Loucy (cell line): ENCODE measurements at regions not wholly inside any gene's neighbourhood (a gene's known extent, or its start where the extent isn't known, plus 50 kb on each side); places are given as distances from the start of the nearest gene placed in this dataset.

Experiments used
- H2AFZ ChIP-seq: fragments of 200-600 bp; sonication (generic); 2 replicates; pipeline ENCODE4 v1.6.0; 2016; ENCODE audit warnings: antibody characterized with exemption, mild to moderate bottlenecking, low read length, moderate library complexity
- H3F3A ChIP-seq: fragments of 200-600 bp; 2 replicates; pipeline ENCODE4 v1.6.0; 2016; ENCODE audit warnings: antibody characterized with exemption, low read depth, mild to moderate bottlenecking
- H3K27me3 ChIP-seq: fragments of 200-600 bp; sonication (generic); 2 replicates; pipeline ENCODE4 v1.6.1; 2014; ENCODE audit warnings: low read length, mild to moderate bottlenecking; ENCODE audit not compliant: insufficient read depth, poor library complexity, severe bottlenecking
- H3K36me3 ChIP-seq: fragments of 200-600 bp; sonication (generic); 2 replicates; pipeline ENCODE4 v1.6.1; 2016; ENCODE audit warnings: low read length; ENCODE audit not compliant: insufficient read depth
- H3K4me1 ChIP-seq: fragments of 200-600 bp; sonication (generic); 2 replicates; pipeline ENCODE4 v1.5.1; 2014; ENCODE audit warnings: low read length, mild to moderate bottlenecking; ENCODE audit not compliant: insufficient read depth, poor library complexity, severe bottlenecking
- H3K4me2 ChIP-seq: fragments of 200-600 bp; sonication (generic); 2 replicates; pipeline ENCODE4 v1.6.0; 2014; ENCODE audit warnings: antibody characterized with exemption, low read length, low read depth, mild to moderate bottlenecking; ENCODE audit not compliant: poor library complexity, severe bottlenecking
- H3K4me3 ChIP-seq: fragments of 200-600 bp; sonication (generic); 2 replicates; pipeline ENCODE4 v1.5.1; 2014; ENCODE audit warnings: low read length, mild to moderate bottlenecking, mixed read lengths; ENCODE audit not compliant: poor library complexity, severe bottlenecking
- H3K79me2 ChIP-seq: fragments of 200-600 bp; sonication (generic); 2 replicates; pipeline ENCODE4 v1.6.1; 2014; ENCODE audit warnings: low read length; ENCODE audit not compliant: insufficient read depth
- H3K9ac ChIP-seq: fragments of 200-600 bp; sonication (generic); 2 replicates; pipeline ENCODE4 v1.6.0; 2014; ENCODE audit warnings: mild to moderate bottlenecking, low read depth, low read length, moderate library complexity; ENCODE audit not compliant: poor library complexity, severe bottlenecking
- H3K9me2 ChIP-seq: fragments of 200-600 bp; sonication (generic); replicated peaks from 2 replicates; pipeline ENCODE4 v1.6.1; 2016; ENCODE audit warnings: low read depth, low read length, mixed read lengths
- H3K9me3 ChIP-seq: fragments of 200-600 bp; sonication (generic); 2 replicates; pipeline ENCODE4 v1.6.1; 2014; ENCODE audit warnings: mild to moderate bottlenecking, antibody characterized with exemption, low read length, low read depth; ENCODE audit not compliant: insufficient read depth
- H4K20me1 ChIP-seq: fragments of 200-600 bp; sonication (generic); 2 replicates; pipeline ENCODE4 v1.6.0; 2014; ENCODE audit warnings: antibody characterized with exemption, low read length, mild to moderate bottlenecking; ENCODE audit not compliant: insufficient read depth, poor library complexity, severe bottlenecking
- EZH2phosphoT487 ChIP-seq: fragments of 200-600 bp; IDR thresholded peaks from 2 replicates; pipeline ENCODE4 v1.6.1; 2018; ENCODE audit warnings: antibody characterized with exemption, mild to moderate bottlenecking, moderate library complexity, borderline replicate concordance
- TF ChIP-seq, protein P1 (sequence below): fragments of 200-600 bp; sonication (generic); conservative IDR thresholded peaks from 2 replicates; pipeline ENCODE4 v1.5.1; 2014; ENCODE audit warnings: mild to moderate bottlenecking, antibody characterized with exemption, low read length

- no peaks in the 10 kb centered on the region for H3K79me2 ChIP-seq
- no peak overlapping the region for H3K4me2 ChIP-seq
- no peak overlapping the region for H3K9ac ChIP-seq
- H3K36me3 ChIP-seq: peaks cover 3% of the 10 kb centered on the region; the same call in 1 of the 2 replicates
- peaks cover under 1% of the 10 kb centered on the region for H3K4me1 ChIP-seq
- H4K20me1 ChIP-seq: no peaks in the 10 kb centered on the region
- H3F3A ChIP-seq: no peaks in the 10 kb centered on the region
- H3K9me2 ChIP-seq: no peaks in the 10 kb centered on the region
- TF ChIP-seq EZH2phosphoT487: no peak
- TF ChIP-seq, protein P1, sequence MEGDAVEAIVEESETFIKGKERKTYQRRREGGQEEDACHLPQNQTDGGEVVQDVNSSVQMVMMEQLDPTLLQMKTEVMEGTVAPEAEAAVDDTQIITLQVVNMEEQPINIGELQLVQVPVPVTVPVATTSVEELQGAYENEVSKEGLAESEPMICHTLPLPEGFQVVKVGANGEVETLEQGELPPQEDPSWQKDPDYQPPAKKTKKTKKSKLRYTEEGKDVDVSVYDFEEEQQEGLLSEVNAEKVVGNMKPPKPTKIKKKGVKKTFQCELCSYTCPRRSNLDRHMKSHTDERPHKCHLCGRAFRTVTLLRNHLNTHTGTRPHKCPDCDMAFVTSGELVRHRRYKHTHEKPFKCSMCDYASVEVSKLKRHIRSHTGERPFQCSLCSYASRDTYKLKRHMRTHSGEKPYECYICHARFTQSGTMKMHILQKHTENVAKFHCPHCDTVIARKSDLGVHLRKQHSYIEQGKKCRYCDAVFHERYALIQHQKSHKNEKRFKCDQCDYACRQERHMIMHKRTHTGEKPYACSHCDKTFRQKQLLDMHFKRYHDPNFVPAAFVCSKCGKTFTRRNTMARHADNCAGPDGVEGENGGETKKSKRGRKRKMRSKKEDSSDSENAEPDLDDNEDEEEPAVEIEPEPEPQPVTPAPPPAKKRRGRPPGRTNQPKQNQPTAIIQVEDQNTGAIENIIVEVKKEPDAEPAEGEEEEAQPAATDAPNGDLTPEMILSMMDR: no peak
- H2AFZ ChIP-seq: no peak overlapping the region
- no peaks in the 10 kb centered on the region for H3K9me3 ChIP-seq
- no peak overlapping the region for H3K4me3 ChIP-seq
- no peaks in the 10 kb centered on the region for H3K27me3 ChIP-seq
These were observed 165.8 kb upstream of the KLF14 start for GRCh38 chr7:130899638-130900401.

DNA sequence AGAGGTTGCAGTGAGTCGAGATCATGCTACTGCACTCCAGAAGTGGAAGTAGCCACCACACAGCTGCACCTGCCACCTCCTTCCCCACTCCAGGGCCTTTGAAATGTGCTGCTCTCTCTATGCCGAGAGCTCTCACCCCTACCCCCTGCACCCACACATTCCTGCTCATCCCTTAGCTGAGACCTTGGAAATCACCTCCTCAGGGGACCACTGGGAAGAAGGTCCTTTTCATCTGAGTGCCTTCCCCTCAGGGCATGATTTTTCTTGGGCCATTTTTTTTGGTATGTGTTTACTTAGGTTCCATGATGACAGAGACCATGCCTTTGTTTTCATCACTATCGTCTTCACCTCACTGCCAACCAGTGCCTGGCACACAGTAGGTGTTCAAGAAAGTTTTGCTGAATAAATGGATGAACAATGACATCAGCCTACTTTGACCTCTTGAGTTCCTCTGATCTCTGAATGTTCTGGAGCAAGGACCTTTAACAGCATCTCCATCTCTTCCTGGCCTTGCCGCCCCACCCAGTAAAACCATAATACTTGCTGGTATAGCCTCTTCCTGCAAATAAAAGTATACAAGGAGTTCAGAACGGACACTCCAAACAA lies 166.6 kb upstream of the KLF14 start:
- H3K9me2 ChIP-seq: no peaks in the 10 kb centered on the region
- no peak for TF ChIP-seq EZH2phosphoT487
- TF ChIP-seq, protein P1: no peak
- no peaks in the 10 kb centered on the region; the same call in 1 of the 2 replicates for H3K36me3 ChIP-seq
- no peaks in the 10 kb centered on the region for H3K79me2 ChIP-seq
- no peak overlapping the region for H3K4me3 ChIP-seq
- peaks cover 6% of the 10 kb centered on the region for H3K4me1 ChIP-seq
- no peaks in the 10 kb centered on the region for H4K20me1 ChIP-seq
- H3K9me3 ChIP-seq: no peaks in the 10 kb centered on the region
- no peaks in the 10 kb centered on the region for H3K27me3 ChIP-seq
- no peak overlapping the region for H3K4me2 ChIP-seq
- no peak overlapping the region for H2AFZ ChIP-seq
- H3F3A ChIP-seq: no peaks in the 10 kb centered on the region
- no peak overlapping the region for H3K9ac ChIP-seq

- no peak overlapping the region for H3K9ac ChIP-seq
- H4K20me1 ChIP-seq: no peaks in the 10 kb centered on the region
- H3K79me2 ChIP-seq: no peaks in the 10 kb centered on the region
- no peak overlapping the region for H2AFZ ChIP-seq
- peaks cover 13% of the 10 kb centered on the region for H3K4me1 ChIP-seq
- no peaks in the 10 kb centered on the region for H3K27me3 ChIP-seq
- H3K9me2 ChIP-seq: no peaks in the 10 kb centered on the region
- H3K4me3 ChIP-seq: no peak overlapping the region
- H3K36me3 ChIP-seq: no peaks in the 10 kb centered on the region
- no peaks in the 10 kb centered on the region for H3F3A ChIP-seq
- TF ChIP-seq, protein P1: no peak
- TF ChIP-seq EZH2phosphoT487: no peak
- H3K9me3 ChIP-seq: no peaks in the 10 kb centered on the region
- H3K4me2 ChIP-seq: no peak overlapping the region
These were observed 167.3 kb upstream of the KLF14 start for GRCh38 chr7:130901209-130901783.
